Bronchial epithelial cell (primary cell): ENCODE measurements at regions not wholly inside any gene's neighbourhood (a gene's known extent, or its start where the extent isn't known, plus 50 kb on each side); places are given as distances from the start of the nearest gene placed in this dataset.

Experiments used
- DNase-seq: peaks from one replicate; pipeline ENCODE4 v3.0.0-alpha.2; 2010; ENCODE audit warnings: low read depth
- FAIRE-seq: peaks from 2 replicates; lab custom pipeline; 2011; peaks lifted over from hg19 to GRCh38; lab: Jason Lieb, UNC
- H3K27me3 ChIP-seq: 2 replicates; pipeline ENCODE4 v1.5.1; 2011; ENCODE audit warnings: low read length; ENCODE audit not compliant: control insufficient read depth, insufficient read depth
- H3K36me3 ChIP-seq: 2 replicates; pipeline ENCODE4 v1.5.1; 2011; ENCODE audit warnings: low read length; ENCODE audit not compliant: control insufficient read depth, insufficient read depth
- H3K4me3 ChIP-seq: 2 replicates; pipeline ENCODE4 v1.5.1; 2011; ENCODE audit warnings: mild to moderate bottlenecking, low read depth, low read length, control low read depth
- TF ChIP-seq, protein P1 (sequence below): IDR thresholded peaks from 2 replicates; pipeline ENCODE4 v1.5.1; 2011; ENCODE audit warnings: mild to moderate bottlenecking, moderate library complexity, low read length, control low read depth, inconsistent platforms; ENCODE audit not compliant: insufficient read depth, severe bottlenecking

DNA sequence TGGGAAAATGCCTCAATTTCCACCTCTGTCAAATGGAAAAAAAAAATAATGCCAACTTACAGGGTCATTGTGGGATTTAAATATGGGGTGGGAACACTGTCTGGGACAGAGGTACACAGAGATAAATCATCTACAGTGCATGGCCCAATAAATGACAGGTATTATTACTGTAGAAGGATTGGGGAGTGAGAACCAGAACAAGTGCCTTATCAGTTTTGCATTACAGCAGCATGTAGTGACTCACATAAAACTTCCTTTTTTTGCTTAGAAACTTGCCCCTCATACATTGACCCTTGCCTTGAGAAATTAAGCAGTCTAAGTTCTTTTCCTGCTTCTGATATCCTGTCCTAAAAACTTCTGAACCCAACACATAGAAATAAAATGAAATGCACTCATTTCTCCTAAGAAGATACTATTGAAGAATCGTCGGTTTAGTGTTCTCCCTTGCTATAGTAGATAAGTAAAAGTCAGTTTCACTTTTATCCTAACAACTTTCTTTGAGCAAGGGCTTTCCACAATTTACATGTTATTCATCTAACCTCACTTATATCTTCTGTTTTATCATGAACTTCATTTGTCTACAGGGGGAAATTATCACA is 121.0 kb upstream of the HAAO start:
- no peaks in the 10 kb centered on the region for H3K36me3 ChIP-seq
- FAIRE-seq (no peak), DNase-seq (no peak)
- H3K4me3 ChIP-seq: no peak overlapping the region
- H3K27me3 ChIP-seq: peaks cover 1% of the 10 kb centered on the region
- TF ChIP-seq, protein P1, sequence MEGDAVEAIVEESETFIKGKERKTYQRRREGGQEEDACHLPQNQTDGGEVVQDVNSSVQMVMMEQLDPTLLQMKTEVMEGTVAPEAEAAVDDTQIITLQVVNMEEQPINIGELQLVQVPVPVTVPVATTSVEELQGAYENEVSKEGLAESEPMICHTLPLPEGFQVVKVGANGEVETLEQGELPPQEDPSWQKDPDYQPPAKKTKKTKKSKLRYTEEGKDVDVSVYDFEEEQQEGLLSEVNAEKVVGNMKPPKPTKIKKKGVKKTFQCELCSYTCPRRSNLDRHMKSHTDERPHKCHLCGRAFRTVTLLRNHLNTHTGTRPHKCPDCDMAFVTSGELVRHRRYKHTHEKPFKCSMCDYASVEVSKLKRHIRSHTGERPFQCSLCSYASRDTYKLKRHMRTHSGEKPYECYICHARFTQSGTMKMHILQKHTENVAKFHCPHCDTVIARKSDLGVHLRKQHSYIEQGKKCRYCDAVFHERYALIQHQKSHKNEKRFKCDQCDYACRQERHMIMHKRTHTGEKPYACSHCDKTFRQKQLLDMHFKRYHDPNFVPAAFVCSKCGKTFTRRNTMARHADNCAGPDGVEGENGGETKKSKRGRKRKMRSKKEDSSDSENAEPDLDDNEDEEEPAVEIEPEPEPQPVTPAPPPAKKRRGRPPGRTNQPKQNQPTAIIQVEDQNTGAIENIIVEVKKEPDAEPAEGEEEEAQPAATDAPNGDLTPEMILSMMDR: no peak

DNA sequence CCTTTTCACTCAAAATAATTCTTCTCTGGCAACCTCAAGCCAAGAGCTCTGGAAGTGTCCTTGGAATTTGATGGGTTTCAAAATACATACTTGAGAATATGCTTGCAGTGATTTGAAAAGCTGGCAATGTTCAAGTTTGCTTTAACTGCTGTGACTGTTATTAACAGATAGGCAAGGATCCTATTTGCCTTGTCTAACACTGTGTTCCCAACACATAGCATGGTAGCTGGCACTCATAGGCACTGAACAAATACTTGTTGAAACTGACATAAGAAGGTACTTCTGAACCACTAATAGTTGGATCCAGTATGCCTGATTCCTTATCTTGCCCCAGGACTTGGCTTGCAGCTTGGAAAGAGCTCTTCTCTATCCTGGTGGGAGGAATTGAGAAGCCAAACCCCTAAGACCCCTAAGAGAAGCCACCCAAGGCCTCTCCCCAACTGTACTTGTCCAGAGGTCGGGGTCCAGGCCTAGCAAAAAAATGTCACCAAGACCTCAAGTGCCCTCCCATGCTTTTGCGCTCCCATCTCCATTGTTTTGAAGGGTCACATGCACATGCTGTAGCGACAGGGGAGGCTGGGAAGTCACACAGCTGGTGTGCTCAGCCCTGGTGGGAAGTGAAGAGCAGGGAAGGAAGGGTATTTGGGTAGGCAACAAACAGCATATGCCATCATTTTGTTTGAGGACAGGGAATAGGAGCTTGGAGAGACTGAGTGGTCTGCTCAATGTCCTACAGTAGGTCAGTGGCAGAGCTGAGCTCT is 118.4 kb upstream of the HAAO start:
- TF ChIP-seq, protein P1: no peak
- no peaks in the 10 kb centered on the region for H3K36me3 ChIP-seq
- FAIRE-seq (no peak), DNase-seq (no peak)
- H3K4me3 ChIP-seq: no peak overlapping the region
- H3K27me3 ChIP-seq: no peaks in the 10 kb centered on the region

DNA sequence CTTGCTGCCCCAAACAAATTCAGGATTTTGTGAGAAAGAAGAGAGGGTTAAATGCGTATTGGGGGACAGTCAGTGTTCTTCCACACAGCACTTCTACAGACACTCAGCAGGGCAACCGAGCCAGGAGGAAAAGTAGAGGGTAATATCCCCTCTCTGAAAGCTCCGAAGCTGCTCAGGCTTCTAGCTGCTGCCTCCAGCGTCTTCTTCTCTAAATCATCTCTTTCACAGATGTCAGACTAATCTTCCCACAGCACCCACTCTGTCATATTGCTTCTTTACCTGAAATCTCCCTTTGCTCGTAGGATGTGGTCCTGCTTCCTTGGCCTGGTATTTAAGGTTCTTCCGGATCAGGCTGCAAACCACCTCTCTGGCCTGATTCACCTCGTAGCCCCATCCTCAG is 117.6 kb upstream of the HAAO start:
- FAIRE-seq: no peak
- Histone ChIP-seq H3K36me3 (no peaks in the 10 kb centered on the region), H3K27me3 (no peaks in the 10 kb centered on the region), H3K4me3 (no peak overlapping the region)
- DNase-seq: no peak
- TF ChIP-seq, protein P1: no peak

DNA sequence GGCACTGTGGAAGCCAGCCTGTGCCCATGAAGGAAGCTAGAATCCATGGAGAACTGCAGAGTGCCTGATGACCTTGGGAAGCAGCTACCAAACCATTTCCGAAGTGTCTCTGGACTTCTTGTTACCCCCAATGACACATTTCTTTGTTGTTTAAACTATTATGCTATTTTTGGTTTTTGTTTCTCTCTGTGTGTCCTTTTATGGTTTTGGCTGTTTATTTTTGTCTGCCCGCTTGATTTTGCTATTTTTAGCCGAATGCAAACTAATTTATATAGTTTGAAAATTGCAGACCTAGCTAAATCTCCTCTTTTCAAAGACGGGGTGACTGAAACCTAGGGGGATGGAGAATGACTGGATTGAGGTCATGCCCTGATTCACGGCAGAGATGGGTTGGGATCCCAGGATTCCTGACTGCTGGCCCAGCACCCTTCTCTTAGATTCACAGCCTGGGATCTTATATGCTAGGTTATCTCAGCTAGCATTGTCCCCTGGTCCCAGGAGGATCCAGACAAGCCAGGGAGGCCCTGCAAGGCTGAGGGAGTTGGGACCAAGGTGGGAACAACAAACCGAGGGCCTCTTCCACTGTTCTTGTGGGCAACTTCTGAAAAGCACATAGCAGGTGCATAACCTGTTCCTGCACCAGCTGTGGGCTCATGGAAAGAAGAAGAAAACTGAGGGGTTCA is 116.3 kb upstream of the HAAO start:
- Histone ChIP-seq H3K4me3 (no peak overlapping the region), H3K27me3 (no peaks in the 10 kb centered on the region), H3K36me3 (no peaks in the 10 kb centered on the region)
- DNase-seq (no peak), FAIRE-seq (no peak)
- TF ChIP-seq, protein P1: no peak

DNA sequence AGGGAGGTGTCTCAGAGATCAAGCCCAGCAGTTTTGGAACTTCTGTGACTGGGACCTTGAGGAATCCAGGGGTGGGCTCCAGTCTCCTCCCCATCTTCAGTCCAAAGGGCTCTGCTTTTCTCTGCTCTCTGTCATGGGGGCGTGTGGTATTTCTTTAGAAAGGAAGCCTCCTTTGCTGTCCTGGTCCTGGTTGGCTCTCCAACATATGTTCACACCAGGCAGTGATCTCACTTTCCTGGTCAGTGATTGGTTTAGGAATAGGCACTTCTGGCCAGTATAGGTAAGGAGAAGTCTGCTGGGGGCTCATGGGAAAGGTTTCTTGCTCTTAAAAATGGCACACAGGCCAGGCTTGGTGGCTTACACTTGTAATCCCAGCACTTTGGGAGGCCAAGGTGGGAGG is 115.5 kb upstream of the HAAO start:
- TF ChIP-seq, protein P1: no peak
- no peak for FAIRE-seq
- no peak overlapping the region for H3K4me3 ChIP-seq
- no peaks in the 10 kb centered on the region for H3K27me3 ChIP-seq
- no peak for DNase-seq
- H3K36me3 ChIP-seq: no peaks in the 10 kb centered on the region
